Psoas muscle (tissue), 7 donors: ENCODE measurements at regions not wholly inside any gene's neighbourhood (a gene's known extent, or its start where the extent isn't known, plus 50 kb on each side); places are given as distances from the start of the nearest gene placed in this dataset.

ENCODE experiments used
- ATAC-seq, 4 donors: fragments of 200-7000 bp; cut with Tn5 transposase; one replicate each; pipeline ENCODE4 v1.9.1; 2020; ENCODE audit warnings: moderate library complexity in 3 of 4, mild to moderate bottlenecking in 2 of 4
- DNase-seq, 2 donors: peaks; one replicate each; pipeline ENCODE4 v3.0.0-alpha.2; 2020
- H3K27ac ChIP-seq: fragments of 200-600 bp; one replicate; pipeline ENCODE4 v1.8.0; 2022
- H3K27me3 ChIP-seq, 3 donors: fragments of 200-600 bp in 1 of 3; one replicate each; pipeline versions ENCODE4 v1.6.1 to v1.8.0; 2013 to 2022; ENCODE audit warnings: low read length in 2 of 3, mild to moderate bottlenecking in 2 of 3, moderate library complexity in 1 of 3; ENCODE audit not compliant: insufficient read depth in 3 of 3
- H3K36me3 ChIP-seq, 2 donors: fragments of 200-600 bp in 1 of 2; one replicate each; pipeline versions ENCODE4 v1.6.1 to v1.8.0; 2013 to 2022; ENCODE audit warnings: low read depth in 1 of 2, mild to moderate bottlenecking in 1 of 2, moderate library complexity in 1 of 2; ENCODE audit not compliant: insufficient read depth in 1 of 2
- H3K4me1 ChIP-seq: fragments of 200-600 bp; one replicate; pipeline ENCODE4 v1.8.0; 2022
- H3K4me3 ChIP-seq: fragments of 200-600 bp; one replicate; pipeline ENCODE4 v1.8.0; 2022; ENCODE audit warnings: mild to moderate bottlenecking
- H3K9me3 ChIP-seq: fragments of 200-600 bp; one replicate; pipeline ENCODE4 v1.8.0; 2022
- WGBS, 3 donors: extraction: QIAGEN DNeasy Blood & Tissue Kit; methylation state at CpG; one replicate each; pipeline versions ENCODE4 v1.1.6 to v1.1.7; 2013; 5-methylcytosine and 5-hydroxymethylcytosine counted together
- intact Hi-C, 2 donors: fragments of 100-400 bp; cut with DNase I; formaldehyde crosslinking; loops; one replicate each; pipeline versions ENCODE4 v1.11.0 to v1.14.2; 2022
- TF ChIP-seq, protein P1 (sequence below): fragments of 200-600 bp; IDR thresholded peaks from one replicate; pipeline ENCODE4 v1.8.0; 2022; ENCODE audit warnings: antibody characterized with exemption
- donor health status: healthy with polysubstance abuse.
- donor health status: DM: no; HTN: no; CAD: no; lungs with moderate emphysema.
- donor health status: Bipolar disorder and iron deficiency.
- donor health status: healthy.
- donor health status: DM: yes; HTN: yes; CAD: no.
- donor health status: DM: no; HTN: no; CAD: no.
- donor health status: DM: yes; HTN: yes; CAD: no.

DNA sequence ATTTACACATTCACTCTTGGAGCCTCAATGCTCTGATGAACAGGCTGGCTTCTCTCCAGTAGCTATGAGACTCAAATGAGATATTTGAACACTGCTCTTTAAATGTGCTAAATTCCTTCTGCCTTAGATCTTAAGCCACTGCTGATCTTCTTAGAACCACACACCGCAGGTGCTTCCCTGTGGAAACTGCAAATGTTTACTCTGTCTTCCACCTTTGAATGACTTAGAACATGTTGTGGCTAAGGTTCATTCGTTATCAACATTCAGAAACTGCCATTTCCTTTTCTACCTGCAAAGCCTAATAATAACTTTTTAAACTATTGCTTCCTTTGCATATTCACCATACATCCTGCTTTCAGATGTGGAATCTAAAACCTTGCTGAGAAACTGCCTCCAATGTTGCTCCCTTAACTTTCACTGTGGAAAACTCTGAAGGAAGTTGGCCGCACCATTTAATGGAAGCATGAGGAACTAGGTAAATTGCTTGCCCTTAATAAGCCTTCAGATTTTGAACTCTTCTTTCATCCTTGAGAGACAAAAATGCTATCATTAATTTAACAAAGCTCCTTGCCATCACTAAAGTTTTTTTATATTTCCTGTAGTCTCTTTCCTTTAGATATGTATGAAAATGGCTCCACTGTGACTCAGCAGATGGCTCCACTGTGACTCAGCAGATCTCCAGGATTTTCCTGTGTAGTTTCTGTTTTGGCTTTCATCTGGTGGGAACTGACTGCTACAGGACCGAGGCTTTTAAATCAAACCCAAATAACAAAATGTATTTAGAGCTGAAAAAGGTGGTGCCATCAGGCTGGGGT lies 143.8 kb downstream of the TNFSF18 start:
- Histone ChIP-seq H3K4me1 (no peaks in the 10 kb centered on the region), H3K4me3 (no peak overlapping the region), H3K36me3 (no peaks in the 10 kb centered on the region), H3K27me3 (no peaks in the 10 kb centered on the region), H3K9me3 (peaks cover 4% of the 10 kb centered on the region), H3K27ac (no peak overlapping the region)
- no peak for ATAC-seq
- TF ChIP-seq, protein P1, sequence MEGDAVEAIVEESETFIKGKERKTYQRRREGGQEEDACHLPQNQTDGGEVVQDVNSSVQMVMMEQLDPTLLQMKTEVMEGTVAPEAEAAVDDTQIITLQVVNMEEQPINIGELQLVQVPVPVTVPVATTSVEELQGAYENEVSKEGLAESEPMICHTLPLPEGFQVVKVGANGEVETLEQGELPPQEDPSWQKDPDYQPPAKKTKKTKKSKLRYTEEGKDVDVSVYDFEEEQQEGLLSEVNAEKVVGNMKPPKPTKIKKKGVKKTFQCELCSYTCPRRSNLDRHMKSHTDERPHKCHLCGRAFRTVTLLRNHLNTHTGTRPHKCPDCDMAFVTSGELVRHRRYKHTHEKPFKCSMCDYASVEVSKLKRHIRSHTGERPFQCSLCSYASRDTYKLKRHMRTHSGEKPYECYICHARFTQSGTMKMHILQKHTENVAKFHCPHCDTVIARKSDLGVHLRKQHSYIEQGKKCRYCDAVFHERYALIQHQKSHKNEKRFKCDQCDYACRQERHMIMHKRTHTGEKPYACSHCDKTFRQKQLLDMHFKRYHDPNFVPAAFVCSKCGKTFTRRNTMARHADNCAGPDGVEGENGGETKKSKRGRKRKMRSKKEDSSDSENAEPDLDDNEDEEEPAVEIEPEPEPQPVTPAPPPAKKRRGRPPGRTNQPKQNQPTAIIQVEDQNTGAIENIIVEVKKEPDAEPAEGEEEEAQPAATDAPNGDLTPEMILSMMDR = no peak
- DNase-seq = no peak
- intact Hi-C loops = no loop called here
- WGBS, 3 donors = 58 to 66% (median 61%) methylated on average over 4 of the region's 4 CpGs

DNA sequence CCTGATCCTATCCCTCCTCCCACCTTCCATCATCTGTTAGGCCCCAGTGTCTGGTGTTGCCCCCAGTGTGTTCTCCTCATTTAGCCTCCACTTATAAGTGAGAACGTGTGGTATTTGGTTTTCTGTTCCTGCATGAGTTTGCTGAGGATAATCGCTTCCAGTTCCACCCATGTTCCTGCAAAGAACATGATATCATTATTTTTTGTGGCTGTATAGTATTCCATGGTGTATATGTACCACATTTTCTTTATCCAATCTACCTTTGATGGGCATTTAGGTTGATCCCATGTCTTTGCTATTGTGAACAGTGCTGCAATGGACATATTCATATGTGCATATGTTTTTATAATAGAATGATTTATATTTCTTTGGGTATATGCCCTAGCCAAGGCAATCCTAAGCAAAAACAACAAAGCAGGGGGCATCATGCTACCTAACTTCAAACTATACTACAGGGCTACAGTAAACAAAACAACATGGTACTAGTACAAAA lies 142.9 kb downstream of the TNFSF18 start:
- 76 to 84% (median 78%) methylated on average over 2 of the region's 2 CpGs for WGBS, 3 donors
- H3K9me3 ChIP-seq = peaks cover 11% of the 10 kb centered on the region
- no peak overlapping the region for H3K27ac ChIP-seq
- H3K4me1 ChIP-seq = no peaks in the 10 kb centered on the region
- no peak overlapping the region for H3K4me3 ChIP-seq
- DNase-seq (no peak), ATAC-seq (no peak)
- TF ChIP-seq, protein P1 = no peak
- no peaks in the 10 kb centered on the region for H3K27me3 ChIP-seq
- intact Hi-C loops = no loop called here
- no peaks in the 10 kb centered on the region for H3K36me3 ChIP-seq

DNA sequence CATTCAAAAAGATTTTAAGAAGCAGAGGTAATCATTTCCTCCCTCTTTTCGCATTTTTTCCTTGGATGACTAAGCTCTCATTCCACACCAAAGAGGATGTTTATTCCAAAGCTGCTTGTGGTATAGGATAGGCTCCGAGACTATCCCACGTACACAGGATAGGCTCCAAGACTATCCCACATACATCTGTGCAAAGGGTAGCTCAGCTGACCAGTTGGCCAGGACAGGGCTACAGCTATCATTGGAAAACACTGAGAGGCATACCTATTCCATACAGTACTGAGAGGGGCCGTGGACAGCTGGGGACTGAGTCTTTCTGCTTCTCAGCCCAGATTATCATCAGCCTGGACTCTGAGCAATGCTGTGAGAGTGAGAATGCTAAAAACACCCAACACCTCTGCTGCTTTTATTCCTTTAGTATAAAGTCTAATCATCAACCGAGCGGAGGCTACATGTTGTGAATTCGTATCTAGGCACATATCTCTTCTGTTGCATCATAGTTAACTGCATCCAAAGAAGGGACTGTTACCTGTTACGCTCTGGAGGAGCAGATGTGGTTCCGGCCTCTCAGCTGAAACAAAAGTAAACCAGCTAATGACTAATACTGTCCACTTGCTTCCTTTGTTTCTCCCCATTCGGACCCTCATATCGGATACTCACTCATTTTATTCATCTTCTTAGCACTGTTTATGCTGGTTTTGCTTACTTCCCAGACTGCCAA lies 141.0 kb downstream of the TNFSF18 start:
- intact Hi-C loops = no loop called here
- DNase-seq (no peak), ATAC-seq (no peak)
- no peak overlapping the region for H3K27ac ChIP-seq
- H3K4me1 ChIP-seq = no peaks in the 10 kb centered on the region
- no peak overlapping the region for H3K4me3 ChIP-seq
- H3K27me3 ChIP-seq = no peaks in the 10 kb centered on the region
- H3K36me3 ChIP-seq = no peaks in the 10 kb centered on the region
- WGBS, 3 donors = 87 to 89% (median 87%) methylated on average over 11 of the region's 11 CpGs
- peaks cover 11% of the 10 kb centered on the region for H3K9me3 ChIP-seq
- TF ChIP-seq, protein P1 = no peak

DNA sequence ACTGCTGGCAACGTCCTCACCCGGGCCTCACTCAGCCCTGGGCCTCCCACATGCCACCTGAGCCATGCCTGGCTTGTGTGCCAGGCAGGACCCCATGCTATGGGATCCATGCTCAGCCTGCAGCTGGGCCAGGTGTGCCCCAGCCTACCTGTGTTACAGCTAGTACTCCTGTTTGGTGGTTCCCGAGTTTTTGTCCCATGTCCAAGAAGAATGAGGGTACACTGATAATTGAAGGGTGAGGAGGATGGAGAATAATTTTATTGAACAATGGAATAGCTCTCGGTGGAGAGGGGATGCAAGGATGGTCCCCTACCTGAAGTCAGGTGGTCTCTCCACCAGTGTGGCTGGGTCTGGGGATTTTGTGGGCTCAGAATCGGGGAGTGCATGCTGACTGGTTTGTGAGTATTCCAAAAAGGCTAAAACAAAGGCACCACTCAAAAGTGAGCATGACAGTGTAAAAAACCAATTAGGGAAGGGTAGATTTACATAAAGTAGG lies 137.9 kb downstream of the TNFSF18 start:
- TF ChIP-seq, protein P1 = no peak
- no peak for DNase-seq
- no peak overlapping the region for H3K4me3 ChIP-seq
- no peaks in the 10 kb centered on the region for H3K27me3 ChIP-seq
- intact Hi-C loops = no loop called here
- WGBS, 3 donors = 70 to 85% (median 72%) methylated on average over 5 of the region's 5 CpGs
- H3K4me1 ChIP-seq = no peaks in the 10 kb centered on the region
- H3K27ac ChIP-seq = no peak overlapping the region
- no peak for ATAC-seq
- H3K36me3 ChIP-seq = no peaks in the 10 kb centered on the region
- H3K9me3 ChIP-seq = peaks cover 10% of the 10 kb centered on the region
